Ramos (cell line): ENCODE measurements at regions not wholly inside any gene's neighbourhood (a gene's known extent, or its start where the extent isn't known, plus 50 kb on each side); places are given as distances from the start of the nearest gene placed in this dataset.

Source experiments
- in situ Hi-C: fragments of 300-500 bp; cut with MboI; formaldehyde crosslinking; loops from one replicate; pipeline ENCODE4 v1.14.3; 2022; ENCODE audit warnings: low sequenced_read_pairs; ENCODE audit not compliant: unreplicated experiment

DNA sequence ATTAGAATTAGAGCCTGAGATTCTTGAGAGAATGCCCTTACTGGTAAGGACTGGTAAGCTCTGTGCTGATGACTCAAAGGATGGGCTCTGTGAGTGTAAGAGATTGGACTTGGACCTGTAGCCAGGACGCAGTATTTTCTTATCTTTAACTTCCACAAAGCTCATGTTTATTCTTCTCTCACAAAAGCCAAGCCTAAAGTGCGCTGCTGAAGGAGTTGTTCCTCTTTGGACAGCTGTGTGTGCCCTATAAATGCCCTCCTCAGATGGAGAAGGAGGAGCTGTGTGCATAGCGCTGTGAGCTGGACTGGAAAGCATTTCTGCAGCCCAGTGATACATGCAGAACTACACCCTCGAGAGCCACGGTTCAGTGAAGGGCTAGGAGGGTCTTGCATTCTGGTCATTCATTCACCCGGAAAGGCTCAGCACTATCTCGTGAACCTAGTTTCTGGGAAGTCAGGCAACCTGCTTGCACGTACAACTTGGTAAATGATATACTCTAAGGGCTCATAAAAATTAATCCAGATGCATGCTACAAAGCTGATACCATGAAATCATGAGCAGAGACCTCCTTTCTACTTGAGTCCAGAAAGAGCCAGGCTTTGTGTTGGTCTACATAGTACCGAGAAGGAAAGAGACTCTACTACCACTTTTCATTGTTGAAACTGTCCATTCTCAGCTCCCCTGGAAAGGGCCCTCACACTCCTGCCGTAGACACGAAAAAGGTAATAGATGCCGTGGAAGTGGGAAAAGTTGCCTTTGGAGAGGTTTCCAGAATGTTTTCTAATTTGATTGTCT, 103.0 kb upstream of the TBL1XR1 start:
- in situ Hi-C loops, result no loop called here

DNA sequence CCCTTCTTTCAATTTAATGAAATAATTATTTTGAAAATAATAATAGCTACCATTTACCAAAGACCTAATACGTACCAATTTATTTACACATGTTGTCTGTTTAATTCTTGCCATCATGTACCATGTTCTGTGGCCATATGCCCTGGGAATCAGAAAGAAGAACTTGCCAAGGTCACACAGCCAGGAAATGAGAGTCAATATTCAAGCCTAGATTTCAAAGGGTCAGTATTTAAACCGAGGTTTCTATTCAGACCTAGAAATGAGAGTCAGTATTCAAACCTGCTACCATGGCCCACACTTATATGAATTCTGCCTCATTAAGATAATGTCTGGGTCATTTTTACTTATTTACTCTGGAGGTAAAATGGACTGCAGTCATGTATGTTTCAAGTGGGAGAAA, 103.6 kb upstream of the TBL1XR1 start:
- in situ Hi-C loops, result no loop called here

DNA sequence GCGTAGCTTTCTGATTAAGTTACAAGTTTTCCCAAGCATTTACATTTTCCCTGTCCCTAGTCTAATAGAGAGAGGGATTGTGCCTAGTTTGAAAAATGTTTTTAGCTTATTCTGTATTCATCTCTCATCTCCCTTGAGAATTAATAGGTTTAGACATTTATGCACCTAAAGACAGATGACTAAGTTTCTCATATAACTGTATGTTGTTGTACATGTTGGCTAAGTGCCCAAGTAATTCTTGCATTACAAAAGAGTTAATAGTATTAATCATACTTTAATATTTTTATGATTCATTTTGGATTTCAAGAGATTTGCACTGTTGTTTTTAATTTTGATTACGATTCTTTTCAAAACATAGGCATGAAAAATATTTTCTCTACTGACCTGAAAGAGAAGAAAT, 109.0 kb upstream of the TBL1XR1 start:
- in situ Hi-C loops, result no loop called here

GRCh38 chr3:177307391-177307790, 110.1 kb upstream of the TBL1XR1 start:
- in situ Hi-C loops, result no loop called here

GRCh38 chr3:177307826-177308225, 110.5 kb upstream of the TBL1XR1 start:
- in situ Hi-C loops, result no loop called here

DNA sequence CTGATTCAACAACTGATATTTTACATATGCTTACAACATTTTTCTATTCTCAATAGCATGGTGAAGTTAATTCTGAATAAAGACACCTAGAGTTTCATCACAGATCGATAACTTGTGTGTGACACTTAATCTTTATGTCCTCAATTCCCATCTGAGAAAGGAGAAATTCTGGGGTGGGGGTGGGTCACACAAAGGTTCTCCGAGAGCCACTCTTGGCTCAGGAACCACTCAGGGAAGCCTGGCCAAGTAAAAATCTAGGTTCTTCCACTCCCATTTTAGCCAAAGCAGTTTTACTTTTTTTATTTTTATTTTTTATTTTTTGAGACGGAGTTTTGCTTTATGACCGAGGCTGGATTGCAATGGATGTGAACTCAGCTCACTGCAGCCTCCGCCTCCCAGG, 111.0 kb upstream of the TBL1XR1 start:
- in situ Hi-C loops, result no loop called here

DNA sequence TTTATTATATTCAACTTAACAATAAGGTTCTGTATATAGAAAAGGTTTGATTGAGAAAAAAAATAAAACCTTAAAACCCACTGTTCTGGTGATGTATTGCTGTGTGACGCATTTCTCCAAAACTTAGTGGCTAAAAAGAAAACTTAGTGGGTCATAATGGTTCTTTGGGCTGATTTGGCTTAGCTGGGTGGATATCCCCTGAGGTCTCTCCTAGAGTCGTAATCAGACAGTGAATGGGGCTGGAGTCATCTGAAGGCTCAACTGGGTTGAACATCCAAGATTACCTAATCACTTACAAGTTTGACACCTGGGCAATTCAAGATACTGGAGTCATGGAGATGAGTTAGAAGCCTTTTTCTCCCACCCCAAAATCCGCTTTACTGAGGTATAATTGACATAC, 111.6 kb upstream of the TBL1XR1 start:
- in situ Hi-C loops, result no loop called here

- in situ Hi-C loops, result no loop called here
Observed at GRCh38 chr3:177312491-177312890, 115.2 kb upstream of the TBL1XR1 start.

GRCh38 chr3:177314897-177315296, 117.6 kb upstream of the TBL1XR1 start:
- in situ Hi-C loops, result no loop called here

DNA sequence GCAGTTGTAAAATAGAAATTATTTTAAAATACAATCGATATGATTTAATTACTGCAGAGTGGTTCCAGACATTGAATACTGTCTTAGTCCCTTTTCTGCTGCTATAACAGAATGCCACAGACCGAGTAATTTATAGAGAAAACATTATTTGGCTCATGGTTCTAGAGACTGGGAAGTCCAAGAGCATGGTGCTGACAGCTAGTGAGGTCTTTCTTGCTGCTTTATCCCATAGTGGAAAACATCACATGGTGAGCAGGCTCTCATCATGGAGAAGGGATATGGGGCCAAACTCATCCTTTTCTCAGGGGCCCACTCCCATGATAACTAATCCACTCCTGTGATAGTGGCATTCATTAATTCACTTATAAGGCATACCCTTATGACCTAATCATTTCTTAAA, 120.0 kb upstream of the TBL1XR1 start:
- in situ Hi-C loops, result no loop called here

DNA sequence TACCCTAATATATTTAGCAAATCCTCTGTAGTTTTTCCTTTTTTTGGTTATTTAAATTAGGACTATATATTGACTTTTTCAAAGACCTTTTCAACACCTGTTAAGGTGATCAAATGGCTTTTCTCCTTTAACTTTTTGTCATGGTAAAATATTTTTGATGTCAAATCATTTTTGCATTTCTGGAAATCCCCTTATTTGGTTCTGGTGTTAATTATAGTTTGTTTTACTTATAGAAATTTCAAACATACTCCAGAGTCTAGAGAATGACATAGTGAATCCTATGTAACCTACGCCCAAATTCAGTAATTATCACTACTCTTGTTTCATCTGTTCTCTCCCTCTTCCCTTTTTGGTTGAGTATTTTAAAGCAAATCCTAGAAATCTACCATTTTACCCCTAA, 121.3 kb upstream of the TBL1XR1 start:
- in situ Hi-C loops, result no loop called here

GRCh38 chr3:177320765-177321247, 123.5 kb upstream of the TBL1XR1 start:
- in situ Hi-C loops, result no loop called here

- in situ Hi-C loops, result no loop called here
Observed at GRCh38 chr3:177321819-177322218, 124.5 kb upstream of the TBL1XR1 start.

GRCh38 chr3:177322881-177323280, 125.6 kb upstream of the TBL1XR1 start:
- in situ Hi-C loops, result no loop called here

- in situ Hi-C loops, result no loop called here
Observed at GRCh38 chr3:177329854-177330253, 132.6 kb upstream of the TBL1XR1 start.

DNA sequence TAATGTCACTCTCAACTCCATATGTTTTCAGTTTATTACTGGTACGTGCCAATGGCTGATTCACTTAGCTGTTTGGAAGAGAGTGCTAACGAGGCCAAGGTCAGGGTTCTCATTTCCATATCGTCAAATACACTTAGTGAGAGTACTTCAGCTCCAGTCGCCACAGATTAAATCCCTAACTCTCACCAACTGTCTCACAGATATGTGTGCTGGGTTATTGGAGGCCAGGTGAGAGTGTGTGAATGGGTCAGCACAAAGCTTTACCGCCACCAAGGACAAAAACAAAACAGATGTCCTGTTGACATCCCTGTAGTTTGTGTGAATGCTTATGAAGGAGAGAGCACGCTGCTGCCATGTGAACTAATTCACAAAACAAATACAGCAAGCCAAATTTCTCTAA, 133.5 kb upstream of the TBL1XR1 start:
- in situ Hi-C loops, result no loop called here

- in situ Hi-C loops, result no loop called here
Observed at GRCh38 chr3:177331203-177331835, 134.0 kb upstream of the TBL1XR1 start.

GRCh38 chr3:177332955-177333354, 135.7 kb upstream of the TBL1XR1 start:
- in situ Hi-C loops, result no loop called here

- in situ Hi-C loops, result no loop called here
Observed at GRCh38 chr3:177333533-177334520, 136.5 kb upstream of the TBL1XR1 start.

DNA sequence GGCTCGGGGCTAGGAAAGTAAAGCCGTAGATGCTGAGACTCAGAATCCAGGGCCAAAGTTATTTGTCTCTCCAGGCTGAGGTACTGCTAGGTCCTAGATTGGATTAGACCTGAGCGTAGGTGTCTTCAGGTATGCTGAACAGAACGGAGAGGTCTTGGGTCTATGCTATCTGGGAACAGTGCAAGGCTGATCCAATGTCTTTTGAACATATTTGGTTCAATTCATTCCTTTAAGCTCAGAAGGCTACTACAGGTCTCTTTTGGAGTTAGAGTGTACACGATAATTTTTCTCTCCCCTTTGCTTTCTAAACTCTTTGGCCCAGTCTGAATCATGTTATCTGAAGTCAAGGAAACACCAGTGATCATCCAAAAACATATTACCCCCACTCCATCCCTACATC, 137.5 kb upstream of the TBL1XR1 start:
- in situ Hi-C loops, result no loop called here

DNA sequence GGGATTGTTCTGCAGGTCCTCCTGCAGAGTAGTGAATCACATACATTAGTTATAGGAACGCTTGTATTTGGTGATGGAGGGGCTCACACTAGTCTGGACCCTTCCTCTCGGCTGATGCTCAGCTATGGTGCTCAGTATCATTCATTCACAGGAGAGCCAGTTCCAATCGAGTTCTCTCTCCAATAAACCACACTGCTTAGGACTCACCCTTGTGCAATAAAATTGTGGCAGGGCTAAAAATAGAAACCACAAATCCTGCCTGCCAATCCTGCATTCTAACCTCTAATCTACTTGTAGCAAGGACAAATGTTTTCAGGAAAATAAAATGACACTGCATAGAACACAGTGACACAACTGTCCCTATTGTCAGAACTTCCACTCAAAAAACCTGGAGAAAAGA, 138.4 kb upstream of the TBL1XR1 start:
- in situ Hi-C loops, result no loop called here
